ENCODE measurements at regions not wholly inside any gene's neighbourhood (a gene's known extent, or its start where the extent isn't known, plus 50 kb on each side); places are given as distances from the start of the nearest gene placed in this dataset.

DNA sequence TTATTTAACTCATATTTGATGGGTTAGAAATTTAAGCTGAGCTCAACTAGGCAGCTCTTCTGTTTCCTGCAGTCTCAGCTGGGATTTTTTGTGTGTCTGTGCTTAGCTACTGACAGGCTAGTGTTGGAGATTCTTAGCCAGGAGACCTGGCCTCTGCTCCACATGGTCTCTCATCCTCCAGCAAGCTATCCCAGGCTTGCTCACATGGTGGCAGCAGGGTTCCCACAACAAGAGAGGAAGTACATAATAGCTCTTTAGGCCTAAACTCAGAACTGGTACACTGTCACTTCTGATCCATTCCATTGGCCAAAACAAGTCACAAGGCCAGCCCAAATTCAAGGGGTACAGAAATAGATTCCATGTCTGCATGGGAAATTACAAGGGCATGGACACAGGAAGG lies 406.2 kb downstream of the SUCLA2 start:
- TF ChIP-seq, protein P1, sequence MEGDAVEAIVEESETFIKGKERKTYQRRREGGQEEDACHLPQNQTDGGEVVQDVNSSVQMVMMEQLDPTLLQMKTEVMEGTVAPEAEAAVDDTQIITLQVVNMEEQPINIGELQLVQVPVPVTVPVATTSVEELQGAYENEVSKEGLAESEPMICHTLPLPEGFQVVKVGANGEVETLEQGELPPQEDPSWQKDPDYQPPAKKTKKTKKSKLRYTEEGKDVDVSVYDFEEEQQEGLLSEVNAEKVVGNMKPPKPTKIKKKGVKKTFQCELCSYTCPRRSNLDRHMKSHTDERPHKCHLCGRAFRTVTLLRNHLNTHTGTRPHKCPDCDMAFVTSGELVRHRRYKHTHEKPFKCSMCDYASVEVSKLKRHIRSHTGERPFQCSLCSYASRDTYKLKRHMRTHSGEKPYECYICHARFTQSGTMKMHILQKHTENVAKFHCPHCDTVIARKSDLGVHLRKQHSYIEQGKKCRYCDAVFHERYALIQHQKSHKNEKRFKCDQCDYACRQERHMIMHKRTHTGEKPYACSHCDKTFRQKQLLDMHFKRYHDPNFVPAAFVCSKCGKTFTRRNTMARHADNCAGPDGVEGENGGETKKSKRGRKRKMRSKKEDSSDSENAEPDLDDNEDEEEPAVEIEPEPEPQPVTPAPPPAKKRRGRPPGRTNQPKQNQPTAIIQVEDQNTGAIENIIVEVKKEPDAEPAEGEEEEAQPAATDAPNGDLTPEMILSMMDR (conservative IDR thresholded peaks at IDR 0.05; ENCODE audit: low read length) = peak; percentile 38
- TF ChIP-seq EZH2phosphoT487 (IDR thresholded peaks at IDR 0.05; ENCODE audit: borderline replicate concordance) = no peak

Measured in Loucy (cell line).